Activated naive CD4-positive, alpha-beta T cell treated with anti-CD3 and anti-CD28 coated beads for 36 hours (primary cell): ENCODE measurements at regions not wholly inside any gene's neighbourhood (a gene's known extent, or its start where the extent isn't known, plus 50 kb on each side); places are given as distances from the start of the nearest gene placed in this dataset.
"Not testable (repeated sequence)": the region's sequence is repeated elsewhere in the genome, so short reads cannot be mapped to it uniquely, and the experiment has no call there.

Experiments
- CTCF ChIA-PET: fragments of 350-600 bp; sonication (Branson Sonifier 250); formaldehyde crosslinking; loops from one replicate; lab custom pipeline; 2021; ENCODE audit warnings: antibody characterized with exemption; lab: Charles Lee
- DNase-seq: peaks from one replicate; pipeline ENCODE4 v3.0.0-alpha.2; 2020
- H3K27ac Mint-ChIP-seq: one replicate; pipeline ENCODE4 v1.8.0; 2021; ENCODE audit warnings: mild to moderate bottlenecking, mixed read lengths
- H3K27me3 Mint-ChIP-seq: one replicate; pipeline ENCODE4 v1.8.0; 2021; ENCODE audit warnings: low read depth, mixed read lengths
- H3K36me3 Mint-ChIP-seq: one replicate; pipeline ENCODE4 v1.8.0; 2021; ENCODE audit warnings: low read depth, mixed read lengths
- H3K4me1 Mint-ChIP-seq: one replicate; pipeline ENCODE4 v1.8.0; 2021; ENCODE audit warnings: low read depth, mixed read lengths
- H3K4me3 Mint-ChIP-seq: one replicate; pipeline ENCODE4 v1.8.0; 2021; ENCODE audit warnings: mild to moderate bottlenecking, moderate library complexity, mixed read lengths
- H3K9me3 Mint-ChIP-seq: one replicate; pipeline ENCODE4 v1.8.0; 2021; ENCODE audit warnings: mixed read lengths
- intact Hi-C: fragments of 100-400 bp; cut with micrococcal nuclease; formaldehyde crosslinking; loops from one replicate; pipeline ENCODE4 v1.15.1; 2023

DNA sequence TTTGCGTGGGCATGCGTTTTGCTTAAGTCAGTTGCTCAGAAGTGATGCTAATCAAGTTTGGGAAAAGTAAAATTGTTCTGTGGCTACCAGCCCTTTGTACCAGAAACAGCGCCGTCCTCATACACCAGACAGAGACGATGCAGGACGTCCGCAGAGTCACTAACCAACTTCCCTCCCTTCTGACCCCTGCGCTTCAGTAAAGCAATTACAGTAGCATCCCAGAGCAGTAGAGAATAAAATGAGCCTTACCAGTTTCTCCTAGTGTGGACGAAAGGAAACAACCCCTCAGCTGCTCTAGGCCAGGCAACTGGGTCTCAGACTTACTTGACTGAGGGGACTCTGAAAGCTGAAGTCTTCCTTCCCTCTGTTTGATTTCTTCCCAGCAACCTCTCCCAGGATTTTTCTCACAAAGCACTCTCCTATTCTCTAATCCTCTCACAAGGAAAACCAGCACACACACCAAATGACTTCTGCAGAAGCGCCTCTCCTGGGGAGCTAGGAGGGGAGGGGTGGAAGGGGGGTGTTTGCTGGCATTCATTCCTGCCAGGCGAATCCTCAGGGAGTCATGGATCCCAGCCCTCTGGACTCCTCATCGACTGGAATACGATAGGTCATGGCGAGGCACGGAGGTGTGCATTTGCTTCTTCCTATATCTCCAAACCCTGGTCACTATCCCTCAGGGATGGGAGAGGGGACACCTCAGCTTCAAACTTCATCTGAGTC, 56.0 kb upstream of the MID1 start:
- H3K36me3 Mint-ChIP-seq: no peaks in the 10 kb centered on the region
- H3K27me3 Mint-ChIP-seq: no peaks in the 10 kb centered on the region
- no peak for DNase-seq
- no peak overlapping the region for H3K27ac Mint-ChIP-seq
- intact Hi-C loops: no loop called here
- H3K4me1 Mint-ChIP-seq: no peaks in the 10 kb centered on the region
- no peaks in the 10 kb centered on the region for H3K9me3 Mint-ChIP-seq
- no peak overlapping the region for H3K4me3 Mint-ChIP-seq
- CTCF ChIA-PET: no interaction called here

DNA sequence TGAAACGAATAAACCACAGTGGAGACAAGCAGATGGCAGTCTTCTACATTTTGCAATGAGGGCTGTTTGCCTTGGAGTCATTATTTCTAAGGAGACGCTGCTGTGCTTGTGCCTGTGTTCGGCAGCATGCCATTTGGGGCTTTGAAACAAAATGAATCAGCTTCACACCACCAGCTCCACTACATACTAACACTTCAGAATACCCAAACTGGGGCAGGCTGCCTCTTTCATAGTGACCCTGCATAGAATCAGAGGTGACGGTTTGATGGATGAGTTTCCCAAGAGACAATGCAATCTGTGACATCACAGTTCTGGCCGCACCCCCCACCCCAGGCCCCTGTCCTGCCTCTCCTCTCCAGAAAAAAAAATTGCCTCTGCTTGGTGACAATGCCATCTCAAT, 57.1 kb upstream of the MID1 start:
- no peak for DNase-seq
- Mint-ChIP-seq H3K27me3 (no peaks in the 10 kb centered on the region), H3K4me3 (no peak overlapping the region), H3K9me3 (no peaks in the 10 kb centered on the region), H3K36me3 (no peaks in the 10 kb centered on the region), H3K27ac (no peak overlapping the region), H3K4me1 (no peaks in the 10 kb centered on the region)
- CTCF ChIA-PET: no interaction called here
- intact Hi-C loops: no loop called here

DNA sequence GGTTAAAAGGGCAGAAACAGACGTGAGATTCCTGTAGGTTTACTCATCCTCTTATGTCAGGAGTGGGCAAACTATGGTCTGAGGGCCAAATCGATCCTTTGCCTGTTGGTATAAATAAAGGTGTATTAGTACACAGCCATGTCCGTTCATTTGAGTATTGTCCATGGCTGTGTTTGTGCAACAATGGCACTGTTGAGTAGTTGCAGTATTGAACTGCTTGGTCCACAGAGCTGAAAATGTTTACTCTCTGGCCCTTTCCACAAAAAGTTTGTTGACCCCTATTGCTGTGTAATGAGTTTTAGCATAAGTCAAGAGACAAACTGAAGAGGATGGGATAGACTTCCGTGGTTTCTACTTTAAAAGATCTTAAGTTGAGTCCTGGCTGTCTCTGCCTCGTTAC, 59.0 kb upstream of the MID1 start:
- H3K27me3 Mint-ChIP-seq: no peaks in the 10 kb centered on the region
- intact Hi-C loops: no loop called here
- no peaks in the 10 kb centered on the region for H3K9me3 Mint-ChIP-seq
- CTCF ChIA-PET: no interaction called here
- H3K36me3 Mint-ChIP-seq: no peaks in the 10 kb centered on the region
- no peak for DNase-seq
- no peak overlapping the region for H3K27ac Mint-ChIP-seq
- H3K4me3 Mint-ChIP-seq: no peak overlapping the region
- no peaks in the 10 kb centered on the region for H3K4me1 Mint-ChIP-seq

DNA sequence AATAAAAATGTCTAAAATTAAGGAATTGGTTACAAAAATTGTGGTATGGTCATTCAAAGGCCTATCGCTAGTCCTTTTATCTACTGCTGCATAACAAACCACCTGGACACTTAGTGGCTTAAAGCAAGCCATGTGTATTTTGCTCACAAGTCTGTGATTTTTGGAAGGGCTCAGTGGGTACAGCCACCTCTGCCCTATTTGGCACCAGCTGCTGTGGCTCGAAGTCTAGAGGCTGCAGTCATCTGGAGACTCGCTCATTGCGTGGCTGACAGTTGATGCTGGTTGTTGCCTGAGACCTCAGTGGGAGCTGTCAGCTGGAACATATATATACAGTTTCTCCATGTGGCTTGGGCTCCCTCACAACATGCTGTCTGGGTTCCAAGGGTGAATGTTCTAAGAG, 60.8 kb upstream of the MID1 start:
- no peak overlapping the region for H3K4me3 Mint-ChIP-seq
- no peak for DNase-seq
- no peaks in the 10 kb centered on the region for H3K27me3 Mint-ChIP-seq
- intact Hi-C loops: no loop called here
- no peak overlapping the region for H3K27ac Mint-ChIP-seq
- H3K36me3 Mint-ChIP-seq: no peaks in the 10 kb centered on the region
- CTCF ChIA-PET: no interaction called here
- no peaks in the 10 kb centered on the region for H3K4me1 Mint-ChIP-seq
- no peaks in the 10 kb centered on the region for H3K9me3 Mint-ChIP-seq

DNA sequence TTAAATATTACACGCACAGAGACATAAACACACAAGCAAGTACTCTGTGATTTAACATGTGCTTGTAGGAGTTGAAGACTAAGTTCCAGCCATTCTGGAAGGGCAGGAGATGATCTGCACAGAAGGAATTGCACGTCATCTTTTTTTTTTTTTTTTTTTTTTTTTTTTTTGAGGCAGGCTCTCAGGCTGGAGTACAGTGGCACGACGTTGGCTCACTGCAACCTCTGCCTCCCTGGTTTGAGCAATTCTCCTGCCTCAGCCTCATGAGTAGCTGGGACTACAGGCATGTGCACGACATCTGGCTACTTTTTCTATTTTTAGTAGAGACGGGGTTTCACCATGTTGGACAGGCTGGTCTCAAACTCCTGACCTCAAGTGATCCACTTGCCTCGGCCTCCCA, 63.2 kb upstream of the MID1 start:
- H3K27ac Mint-ChIP-seq, H3K9me3 Mint-ChIP-seq, H3K27me3 Mint-ChIP-seq, H3K4me1 Mint-ChIP-seq, H3K36me3 Mint-ChIP-seq, CTCF ChIA-PET, H3K4me3 Mint-ChIP-seq, DNase-seq, intact Hi-C loops: not testable (repeated sequence)

DNA sequence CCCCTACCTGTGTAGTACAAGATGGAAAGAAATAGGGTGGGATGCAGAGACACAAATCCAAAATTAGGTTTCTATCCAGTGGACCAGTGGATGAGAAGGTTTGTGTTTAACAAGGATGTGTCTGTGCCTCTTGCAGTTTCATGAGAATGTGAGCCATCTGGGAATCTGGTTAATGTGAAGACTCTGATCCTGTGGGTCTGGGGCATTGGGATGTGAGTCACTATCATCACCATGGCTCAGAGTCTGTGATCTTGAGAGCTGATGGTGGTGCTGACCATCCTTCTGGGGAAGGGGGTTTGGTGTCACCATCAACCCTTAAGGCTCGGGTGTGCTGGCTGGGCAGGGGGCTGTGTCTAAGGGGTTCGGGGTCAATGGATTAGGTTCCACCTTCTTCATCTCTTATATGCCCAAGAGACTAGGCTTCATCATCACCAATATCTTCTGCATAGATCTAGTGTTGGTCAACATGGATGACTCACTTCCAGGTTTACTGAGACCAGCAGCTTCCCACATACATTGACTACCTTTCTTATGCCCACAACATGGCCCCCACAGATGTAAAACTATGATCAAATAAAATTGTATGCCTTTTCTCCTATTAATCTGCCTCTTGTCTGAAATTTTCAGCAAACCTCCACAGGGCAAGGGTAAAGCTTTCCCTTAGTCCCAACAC, 65.7 kb upstream of the MID1 start:
- Mint-ChIP-seq H3K9me3 (no peaks in the 10 kb centered on the region), H3K27me3 (no peaks in the 10 kb centered on the region), H3K36me3 (no peaks in the 10 kb centered on the region), H3K4me3 (no peak overlapping the region), H3K4me1 (no peaks in the 10 kb centered on the region), H3K27ac (no peak overlapping the region)
- intact Hi-C loops: no loop called here
- CTCF ChIA-PET: no interaction called here
- DNase-seq: no peak

DNA sequence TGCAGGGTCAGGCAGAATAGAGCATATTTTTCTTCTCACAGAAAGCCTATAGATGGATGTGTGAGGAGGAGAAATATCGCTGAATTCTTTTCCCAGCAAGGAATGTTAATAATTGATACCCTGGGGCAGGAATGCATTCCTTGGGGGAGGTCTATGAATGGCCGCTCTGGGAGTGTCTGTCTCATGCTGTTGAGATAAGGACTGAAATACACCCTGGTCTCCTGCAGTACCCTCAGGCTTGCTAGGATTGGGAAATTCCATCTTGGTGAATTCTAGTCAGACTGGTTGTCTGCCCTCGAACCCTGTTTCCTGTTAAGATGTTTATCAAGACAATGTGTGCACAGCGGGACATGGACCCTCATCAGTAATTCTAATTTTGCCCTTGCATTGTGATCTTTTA, 71.4 kb upstream of the MID1 start:
- H3K9me3 Mint-ChIP-seq, H3K36me3 Mint-ChIP-seq, H3K4me3 Mint-ChIP-seq, CTCF ChIA-PET, H3K27ac Mint-ChIP-seq, DNase-seq, H3K27me3 Mint-ChIP-seq, H3K4me1 Mint-ChIP-seq, intact Hi-C loops: not testable (repeated sequence)

DNA sequence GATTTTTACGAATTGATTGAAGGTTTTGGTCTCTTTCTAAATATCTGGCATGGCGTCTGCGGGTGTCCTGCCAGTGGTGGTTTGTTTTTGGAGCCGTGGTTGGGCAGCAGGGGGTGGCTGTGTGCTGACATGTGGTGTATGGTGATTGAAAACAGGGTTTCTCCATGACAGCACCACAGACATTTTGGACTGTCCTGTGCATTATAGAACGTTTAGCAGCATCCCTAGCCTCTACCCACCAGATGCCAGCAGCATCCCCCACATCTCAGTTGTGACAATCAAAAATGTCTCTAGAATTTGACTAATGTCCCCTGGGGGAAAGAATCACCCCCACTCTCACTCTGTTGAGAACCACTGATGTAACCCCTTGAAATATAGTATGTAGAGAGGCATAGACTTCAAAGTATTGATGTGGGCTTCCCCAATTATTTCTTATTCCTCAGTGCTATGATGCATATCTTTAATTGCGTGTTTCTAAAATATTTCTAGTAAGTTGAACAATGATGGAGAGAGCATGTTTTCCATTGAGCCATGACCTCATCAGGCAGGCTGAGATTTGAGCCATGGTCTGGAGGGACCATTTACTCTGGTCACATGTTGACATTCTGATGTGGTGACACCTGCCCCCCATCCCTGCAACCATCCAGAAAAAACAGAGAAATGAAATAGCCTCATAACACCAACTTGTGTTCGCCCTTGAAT, 77.4 kb upstream of the MID1 start:
- Mint-ChIP-seq H3K9me3 (peaks cover 3% of the 10 kb centered on the region), H3K4me3 (no peak overlapping the region), H3K4me1 (no peaks in the 10 kb centered on the region), H3K36me3 (no peaks in the 10 kb centered on the region), H3K27me3 (no peaks in the 10 kb centered on the region), H3K27ac (no peak overlapping the region)
- no peak for DNase-seq
- intact Hi-C loops: no loop called here
- CTCF ChIA-PET: interaction anchor here (0.6 kb wide), 1 partner anchor 438 kb away, joined by 3 read pairs; no protein-coding TSS in a partner anchor

DNA sequence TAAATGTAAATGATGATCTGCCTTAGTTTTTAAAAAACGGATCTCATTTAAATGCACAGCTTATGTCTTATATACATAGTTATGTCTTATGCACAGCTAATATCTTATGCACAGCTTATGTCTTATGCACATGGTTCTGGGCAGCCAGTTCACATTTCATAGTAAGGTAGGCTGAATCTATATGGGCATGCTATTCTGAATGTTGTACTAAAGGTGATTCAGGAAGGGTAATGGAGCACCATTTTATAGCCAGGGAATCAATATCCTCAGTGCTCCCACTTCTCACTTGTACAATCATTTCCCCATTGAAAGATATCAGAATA, 77.9 kb upstream of the MID1 start:
- H3K9me3 Mint-ChIP-seq: peaks cover 1% of the 10 kb centered on the region
- H3K27ac Mint-ChIP-seq: no peak overlapping the region
- no peak for DNase-seq
- no peaks in the 10 kb centered on the region for H3K36me3 Mint-ChIP-seq
- no peak overlapping the region for H3K4me3 Mint-ChIP-seq
- intact Hi-C loops: no loop called here
- no peaks in the 10 kb centered on the region for H3K27me3 Mint-ChIP-seq
- no peaks in the 10 kb centered on the region for H3K4me1 Mint-ChIP-seq
- CTCF ChIA-PET: interaction anchor here (0.6 kb wide), 1 partner anchor 438 kb away, joined by 3 read pairs; no protein-coding TSS in a partner anchor

DNA sequence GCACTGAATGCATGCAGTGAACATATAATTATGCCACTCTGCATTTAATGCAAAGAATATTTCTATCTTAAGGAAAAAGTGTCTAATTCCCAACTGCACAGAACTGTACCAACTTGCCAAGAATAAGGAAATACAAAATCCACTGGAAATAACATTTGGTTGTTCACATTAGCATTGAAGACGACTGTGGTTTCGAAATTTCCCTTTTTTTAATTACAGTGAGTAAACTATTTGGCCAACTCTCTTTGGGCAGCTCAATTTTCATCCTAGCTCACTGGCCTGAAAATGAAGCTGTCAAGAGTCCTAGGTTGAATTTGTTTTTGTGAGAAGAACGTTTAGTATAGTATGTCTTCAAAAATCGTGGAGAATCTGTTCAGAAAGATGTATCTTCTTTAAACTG, 81.6 kb upstream of the MID1 start:
- CTCF ChIA-PET: no interaction called here
- no peak overlapping the region for H3K4me3 Mint-ChIP-seq
- H3K36me3 Mint-ChIP-seq: no peaks in the 10 kb centered on the region
- no peak for DNase-seq
- no peaks in the 10 kb centered on the region for H3K9me3 Mint-ChIP-seq
- no peak overlapping the region for H3K27ac Mint-ChIP-seq
- H3K4me1 Mint-ChIP-seq: no peaks in the 10 kb centered on the region
- intact Hi-C loops: no loop called here
- H3K27me3 Mint-ChIP-seq: no peaks in the 10 kb centered on the region

DNA sequence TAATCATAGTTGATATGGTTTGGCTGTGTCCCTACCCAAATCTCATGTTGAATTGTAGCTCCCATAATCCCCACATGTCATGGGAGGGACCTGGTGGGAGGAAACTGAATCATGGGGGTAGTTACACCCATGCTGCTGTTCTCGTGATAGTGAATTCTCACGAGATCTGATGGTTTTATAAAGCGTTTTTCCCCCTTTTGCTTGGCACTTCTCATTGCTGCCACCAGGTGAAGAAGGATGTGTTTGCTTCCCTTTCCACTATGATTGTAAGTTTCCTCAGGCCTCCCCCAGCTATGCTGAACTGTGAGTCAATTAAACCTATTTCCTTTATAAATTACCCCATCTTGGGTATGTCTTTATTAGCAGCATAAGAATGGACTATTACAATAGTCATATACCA, 86.0 kb upstream of the MID1 start:
- H3K4me1 Mint-ChIP-seq, H3K9me3 Mint-ChIP-seq, H3K4me3 Mint-ChIP-seq, H3K27ac Mint-ChIP-seq, H3K27me3 Mint-ChIP-seq, CTCF ChIA-PET, DNase-seq, intact Hi-C loops, H3K36me3 Mint-ChIP-seq: not testable (repeated sequence)

DNA sequence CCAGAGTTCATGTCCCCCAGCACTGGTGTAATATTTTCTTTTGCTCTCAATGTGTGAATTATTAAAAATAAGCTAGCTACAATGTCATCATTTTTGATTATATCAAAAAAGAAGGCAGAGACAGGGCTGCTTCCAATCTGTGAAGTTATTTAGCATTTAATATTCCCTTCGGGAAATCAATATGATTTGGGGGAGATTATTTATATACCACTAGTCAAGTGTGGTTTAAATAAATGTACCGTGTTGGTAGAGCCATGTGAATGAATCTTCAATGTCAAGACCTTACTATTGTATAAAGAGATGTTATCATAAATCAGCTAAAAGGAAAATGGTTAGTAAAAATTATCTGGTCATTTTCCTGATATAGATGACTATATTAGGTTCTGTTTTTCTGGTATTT, 87.4 kb upstream of the MID1 start:
- Mint-ChIP-seq H3K4me1 (no peaks in the 10 kb centered on the region), H3K4me3 (no peak overlapping the region), H3K9me3 (no peaks in the 10 kb centered on the region), H3K36me3 (no peaks in the 10 kb centered on the region), H3K27me3 (no peaks in the 10 kb centered on the region), H3K27ac (no peak overlapping the region)
- no peak for DNase-seq
- intact Hi-C loops: no loop called here
- CTCF ChIA-PET: no interaction called here

DNA sequence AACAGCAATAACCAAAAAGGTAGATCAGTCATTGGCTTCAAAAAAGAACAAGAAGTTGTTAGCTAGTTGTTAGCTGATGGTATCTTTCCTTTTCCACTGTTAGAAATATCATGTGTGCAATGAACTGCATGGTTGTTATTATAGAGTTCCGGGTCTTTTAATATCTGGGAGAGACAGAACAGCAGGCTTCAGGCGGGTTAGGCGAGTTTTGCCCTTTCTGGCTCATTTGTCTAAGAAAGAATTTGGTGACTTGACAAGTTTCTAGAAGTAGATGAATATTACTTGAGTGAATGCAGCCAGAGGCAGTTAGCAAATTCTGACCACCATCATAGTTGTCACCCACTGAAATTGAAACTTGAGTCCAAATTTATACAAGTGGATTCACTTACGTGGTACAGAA, 88.9 kb upstream of the MID1 start:
- Mint-ChIP-seq H3K9me3 (no peaks in the 10 kb centered on the region), H3K36me3 (no peaks in the 10 kb centered on the region), H3K4me3 (no peak overlapping the region), H3K27me3 (no peaks in the 10 kb centered on the region), H3K4me1 (no peaks in the 10 kb centered on the region), H3K27ac (no peak overlapping the region)
- intact Hi-C loops: no loop called here
- DNase-seq: no peak
- CTCF ChIA-PET: no interaction called here
